ENCODE measurements at regions not wholly inside any gene's neighbourhood (a gene's known extent, or its start where the extent isn't known, plus 50 kb on each side); places are given as distances from the start of the nearest gene placed in this dataset.

GRCh38 chr1:222413991-222414549, 133.8 kb downstream of the HHIPL2 start:
- TF ChIP-seq EZH2 (optimal IDR thresholded peaks at IDR 0.05; ENCODE audit: low read depth, low read length) (no peak), EZH2phosphoT487 (IDR thresholded peaks at IDR 0.05; ENCODE audit: low read length) (no peak), CTCF (IDR thresholded peaks at IDR 0.05; ENCODE audit: low read length) (no peak)
- no peak overlapping the region for H3K4me2 ChIP-seq (ENCODE audit: low read depth, low read length)
- no peak overlapping the region for H2AFZ ChIP-seq (ENCODE audit: low read length)

GRCh38 chr1:222413436-222413835, 134.5 kb downstream of the HHIPL2 start:
- no peak for DNase-seq
- H3F3A ChIP-seq (ENCODE audit: insufficient read depth, low read length), result no peaks in the 10 kb centered on the region
- no peaks in the 10 kb centered on the region for H3K27me3 ChIP-seq (replicated peaks; ENCODE audit: insufficient read depth, low read length)
- H3K4me1 ChIP-seq (ENCODE audit: low read length), result no peaks in the 10 kb centered on the region
- H3K4me3 ChIP-seq (ENCODE audit: low read length), result no peak overlapping the region
- no peak overlapping the region for H3K27ac ChIP-seq (ENCODE audit: low read length)
- no peaks in the 10 kb centered on the region for H3K9me2 ChIP-seq (replicated peaks; ENCODE audit: insufficient read depth, low read length)
- H4K20me1 ChIP-seq (ENCODE audit: insufficient read depth, low read length), result no peaks in the 10 kb centered on the region
- H3K9ac ChIP-seq (ENCODE audit: low read length), result no peak overlapping the region
- H3K36me3 ChIP-seq (replicated peaks; ENCODE audit: insufficient read depth, low read length), result no peaks in the 10 kb centered on the region
- no peaks in the 10 kb centered on the region for H3K79me2 ChIP-seq (ENCODE audit: low read length)
- no peak overlapping the region for H2AFZ ChIP-seq (ENCODE audit: low read length)
- no peaks in the 10 kb centered on the region for H3K9me3 ChIP-seq (replicated peaks; ENCODE audit: insufficient read depth, low read length)
- TF ChIP-seq CTCF (IDR thresholded peaks at IDR 0.05; ENCODE audit: low read length) (no peak), EZH2phosphoT487 (IDR thresholded peaks at IDR 0.05; ENCODE audit: low read length) (no peak), EZH2 (optimal IDR thresholded peaks at IDR 0.05; ENCODE audit: low read depth, low read length) (no peak)
- H3K4me2 ChIP-seq (ENCODE audit: low read depth, low read length), result no peak overlapping the region

More at GRCh38 chr1:222413991-222414549, 133.8 kb downstream of the HHIPL2 start:
- Histone ChIP-seq H3K79me2 (ENCODE audit: low read length) (no peaks in the 10 kb centered on the region), H3F3A (ENCODE audit: insufficient read depth, low read length) (no peaks in the 10 kb centered on the region), H3K9me2 (replicated peaks; ENCODE audit: insufficient read depth, low read length) (no peaks in the 10 kb centered on the region), H3K36me3 (replicated peaks; ENCODE audit: insufficient read depth, low read length) (no peaks in the 10 kb centered on the region), H3K9ac (ENCODE audit: low read length) (no peak overlapping the region), H3K4me3 (ENCODE audit: low read length) (no peak overlapping the region), H4K20me1 (ENCODE audit: insufficient read depth, low read length) (no peaks in the 10 kb centered on the region), H3K9me3 (replicated peaks; ENCODE audit: insufficient read depth, low read length) (no peaks in the 10 kb centered on the region), H3K27ac (ENCODE audit: low read length) (no peak overlapping the region), H3K27me3 (replicated peaks; ENCODE audit: insufficient read depth, low read length) (no peaks in the 10 kb centered on the region), H3K4me1 (ENCODE audit: low read length) (no peaks in the 10 kb centered on the region)
- DNase-seq, result no peak

- peak overlapping the region; percentile 66 for H3K4me3 ChIP-seq (ENCODE audit: low read length)
- no peaks in the 10 kb centered on the region for H4K20me1 ChIP-seq (ENCODE audit: insufficient read depth, low read length)
- peak overlapping the region; percentile 15; the same call in 1 of the 2 replicates for H3K9ac ChIP-seq (ENCODE audit: low read length)
- H3K9me2 ChIP-seq (replicated peaks; ENCODE audit: insufficient read depth, low read length), result no peaks in the 10 kb centered on the region
- DNase-seq, result peak; percentile 57
- no peaks in the 10 kb centered on the region for H3K79me2 ChIP-seq (ENCODE audit: low read length)
- peak overlapping the region; percentile 82 for H2AFZ ChIP-seq (ENCODE audit: low read length)
- no peaks in the 10 kb centered on the region for H3K36me3 ChIP-seq (replicated peaks; ENCODE audit: insufficient read depth, low read length)
- TF ChIP-seq CTCF (IDR thresholded peaks at IDR 0.05; ENCODE audit: low read length) (no peak), EZH2 (optimal IDR thresholded peaks at IDR 0.05; ENCODE audit: low read depth, low read length) (no peak), EZH2phosphoT487 (IDR thresholded peaks at IDR 0.05; ENCODE audit: low read length) (no peak)
- H3K27me3 ChIP-seq (replicated peaks; ENCODE audit: insufficient read depth, low read length), result no peaks in the 10 kb centered on the region
- H3K4me2 ChIP-seq (ENCODE audit: low read depth, low read length), result peak overlapping the region; percentile 70
- no peaks in the 10 kb centered on the region for H3K4me1 ChIP-seq (ENCODE audit: low read length)
- no peak overlapping the region for H3K27ac ChIP-seq (ENCODE audit: low read length)
- H3K9me3 ChIP-seq (replicated peaks; ENCODE audit: insufficient read depth, low read length), result no peaks in the 10 kb centered on the region
- H3F3A ChIP-seq (ENCODE audit: insufficient read depth, low read length), result no peaks in the 10 kb centered on the region
These were observed 143.2 kb downstream of the HHIPL2 start for GRCh38 chr1:222404710-222405109.
